NCI-H345 treated with DMSO at 0.1 percent for 48 hours (cell line): ENCODE measurements at regions not wholly inside any gene's neighbourhood (a gene's known extent, or its start where the extent isn't known, plus 50 kb on each side); places are given as distances from the start of the nearest gene placed in this dataset.
A peak's percentile ranks its signal among the peaks of the same experiment; 100 is the strongest.
"Not testable (repeated sequence)": the region's sequence is repeated elsewhere in the genome, so short reads cannot be mapped to it uniquely, and the experiment has no call there.

ENCODE experiments used
- DNase-seq: peaks from one replicate; lab custom pipeline; 2025; ENCODE audit not compliant: unreplicated experiment; lab: John Stamatoyannopoulos, UW

DNA sequence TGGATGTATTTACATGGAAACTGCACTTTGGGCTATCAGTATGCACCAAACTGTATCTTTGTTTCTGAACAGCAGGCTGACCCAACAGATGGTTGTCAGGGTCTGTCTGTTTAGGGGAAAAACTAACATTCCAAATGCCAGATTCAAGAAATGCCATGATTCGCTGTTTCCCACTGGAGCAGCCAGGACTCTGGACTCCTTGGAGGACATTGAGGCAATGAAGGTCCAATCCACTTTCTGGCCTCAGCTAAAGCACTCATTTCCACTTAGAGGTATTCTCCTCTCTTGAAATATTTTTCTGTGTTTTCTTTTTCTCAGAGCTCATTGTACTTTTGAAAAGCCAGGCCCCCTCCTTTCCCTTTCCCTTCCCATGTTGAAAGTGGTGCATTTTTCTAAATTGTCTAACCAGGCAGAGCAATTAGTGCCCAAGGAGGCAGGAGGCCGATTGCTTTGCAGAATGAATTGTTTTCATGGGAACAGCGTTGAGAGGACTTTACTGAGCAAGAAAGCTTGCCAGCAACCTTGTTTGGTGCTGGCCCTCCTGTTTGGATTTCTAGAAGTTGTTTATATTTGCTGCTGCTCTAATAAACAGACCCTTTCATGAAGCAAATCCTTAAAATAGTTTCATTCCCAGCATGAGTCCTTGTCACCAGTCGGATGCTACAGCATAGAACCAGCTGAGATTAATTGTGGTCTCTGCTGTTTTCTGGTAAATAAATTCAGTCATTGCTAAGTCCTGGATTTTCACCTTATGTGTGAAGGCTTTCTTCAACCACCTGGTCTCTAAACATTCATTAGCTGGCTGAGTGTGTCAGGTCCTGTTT lies 132.8 kb upstream of the TAF11L2 start:
- DNase-seq, result no peak

DNA sequence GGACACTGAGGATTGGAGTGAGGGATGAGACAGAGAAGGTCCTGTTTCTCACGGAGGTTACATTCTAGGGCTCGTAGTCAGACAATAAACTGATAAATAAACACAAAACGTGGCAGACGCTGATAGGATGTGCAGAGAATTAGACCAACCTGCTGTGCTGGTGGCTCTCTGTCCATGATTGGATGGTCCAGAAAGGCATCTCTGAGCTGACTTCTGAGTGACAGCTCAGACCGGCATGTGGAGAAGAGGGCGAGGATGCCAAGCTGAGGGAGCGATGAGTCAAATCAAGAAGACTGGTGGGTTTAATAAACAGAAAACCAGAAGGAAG lies 132.3 kb upstream of the TAF11L2 start:
- no peak for DNase-seq

DNA sequence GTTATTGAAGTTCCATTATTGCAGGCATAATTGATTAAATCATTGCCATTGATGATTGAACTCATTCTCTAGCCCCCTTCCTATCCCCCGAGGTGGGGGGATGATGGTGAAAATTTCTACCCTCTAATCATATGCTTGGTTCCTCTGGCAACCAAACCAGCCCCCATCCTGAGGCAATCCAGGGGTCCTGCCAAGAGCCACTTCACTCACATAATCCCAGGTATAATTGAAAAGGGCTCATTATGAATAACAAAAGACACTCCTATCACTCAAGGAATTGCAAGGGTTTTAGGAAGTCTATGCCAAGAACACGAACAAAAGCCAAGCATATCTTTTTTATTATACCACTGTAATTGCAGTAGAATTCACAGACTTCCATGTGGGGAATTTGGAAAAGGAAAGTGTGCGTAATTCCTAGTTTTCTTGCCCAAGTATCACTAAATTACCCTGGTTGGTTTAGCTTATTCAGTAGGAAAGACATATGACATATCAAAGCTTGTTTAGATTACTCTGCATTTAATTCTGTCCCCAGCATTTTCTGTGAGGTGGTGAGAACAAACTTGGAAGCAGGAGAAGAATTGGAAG lies 130.7 kb upstream of the TAF11L2 start:
- DNase-seq, result no peak

DNA sequence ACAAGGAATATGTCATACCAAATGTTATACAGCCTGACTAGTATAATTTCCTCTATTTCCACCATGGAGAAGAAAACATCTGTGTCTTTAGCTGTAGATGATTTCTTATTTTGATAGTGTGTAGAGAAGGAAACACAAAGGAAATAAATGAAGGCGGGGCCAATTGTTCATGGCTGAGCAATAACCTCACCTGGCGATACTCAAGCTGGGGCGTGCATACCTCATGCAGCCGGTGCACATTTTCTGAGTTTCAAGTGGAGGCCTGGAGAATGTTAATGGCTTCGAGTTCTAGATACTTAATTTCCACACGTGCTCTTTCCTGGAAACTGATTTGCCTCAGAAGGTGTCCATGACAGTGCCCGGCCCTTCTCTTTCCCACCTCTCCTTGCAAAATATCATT lies 127.4 kb upstream of the TAF11L2 start:
- no peak for DNase-seq

DNA sequence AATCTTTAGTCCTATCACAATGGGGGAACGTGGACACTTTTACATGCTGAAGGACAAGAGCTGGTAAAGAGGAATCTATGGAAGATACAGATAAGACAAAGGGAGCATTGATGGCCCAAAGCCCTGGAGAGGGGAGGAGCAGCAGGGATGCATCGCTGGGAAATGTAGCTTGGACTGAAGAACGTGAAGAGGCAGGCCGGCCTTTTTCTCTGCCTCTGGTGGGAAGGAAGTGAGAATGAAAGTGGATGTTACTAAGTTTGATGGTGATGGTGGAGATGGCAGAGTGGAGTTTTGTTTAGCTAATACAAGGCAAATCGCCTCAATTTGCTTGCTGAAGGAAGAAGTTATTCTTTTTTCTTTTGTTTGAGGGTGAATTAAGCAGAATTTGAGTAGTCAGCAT lies 124.6 kb upstream of the TAF11L2 start:
- no peak for DNase-seq

DNA sequence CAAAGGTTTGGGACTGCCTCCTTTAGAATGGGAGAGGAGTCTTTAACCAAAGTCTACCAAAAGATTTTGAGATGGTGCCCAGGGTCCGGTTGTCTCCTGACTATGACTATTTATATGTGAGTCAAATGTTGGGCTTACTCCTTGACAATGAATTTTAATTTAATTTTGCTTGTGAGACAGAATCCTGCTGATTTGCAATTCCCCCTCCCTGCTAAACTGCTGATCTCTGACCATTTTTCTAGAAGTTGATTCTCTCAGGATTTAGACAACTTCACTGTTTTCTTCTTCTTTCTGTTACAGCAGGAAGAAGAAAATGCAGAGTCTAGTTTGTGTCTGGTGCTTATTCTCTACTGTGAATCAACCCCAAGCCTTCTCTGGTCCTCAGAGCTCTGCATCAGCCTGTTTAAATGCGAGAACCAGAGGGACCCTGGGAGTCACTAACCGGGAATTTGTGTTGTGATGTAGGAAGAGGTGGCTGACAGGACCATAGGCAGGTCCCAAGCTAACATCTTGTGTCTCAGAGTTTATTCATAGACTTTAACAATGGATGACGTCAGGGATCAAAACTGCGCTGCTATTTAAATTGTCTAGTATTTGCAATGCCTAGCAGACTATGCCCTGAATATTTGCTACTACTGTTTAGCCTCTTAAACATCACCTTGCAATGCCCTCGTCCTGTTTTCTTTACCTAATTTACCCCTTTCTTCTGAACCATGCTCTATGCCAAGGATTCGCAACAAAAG lies 124.0 kb upstream of the TAF11L2 start:
- no peak for DNase-seq

DNA sequence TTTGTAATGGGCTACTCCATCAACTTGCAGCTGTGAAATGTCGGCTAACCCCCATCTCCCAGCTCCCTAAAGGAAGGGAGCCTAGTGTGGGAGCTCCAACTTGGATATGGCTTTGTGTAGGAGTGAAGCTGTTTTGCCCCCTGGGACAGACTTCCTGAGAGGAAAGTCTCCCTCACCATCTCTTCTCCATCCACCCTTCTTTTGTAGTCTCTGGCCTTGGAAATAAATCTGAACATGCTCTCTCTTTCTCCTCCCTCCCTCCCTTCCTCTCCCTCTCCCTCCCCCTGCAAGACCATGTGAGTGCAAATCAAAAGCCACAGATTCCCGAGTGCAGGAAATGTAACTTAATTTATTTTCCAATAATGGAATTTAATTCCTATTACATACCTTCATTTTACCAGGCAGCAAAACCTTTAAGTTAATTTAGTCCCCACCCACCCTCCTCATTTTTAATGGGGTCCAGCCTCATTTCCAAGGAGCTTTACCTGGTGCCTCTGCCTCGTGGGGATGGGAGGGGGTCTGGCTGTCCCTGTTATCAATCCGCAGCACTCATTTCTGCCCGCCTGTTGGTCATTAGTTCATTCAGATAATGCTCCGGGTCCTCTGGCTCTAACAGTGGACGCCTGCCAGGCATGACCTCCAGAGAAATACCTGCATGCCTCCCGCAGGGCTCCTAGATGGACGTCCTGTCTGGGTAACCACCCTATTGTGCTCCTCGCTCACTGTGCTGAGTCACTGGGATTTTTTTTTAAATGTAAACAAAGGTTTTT lies 122.9 kb upstream of the TAF11L2 start:
- DNase-seq, result no peak

DNA sequence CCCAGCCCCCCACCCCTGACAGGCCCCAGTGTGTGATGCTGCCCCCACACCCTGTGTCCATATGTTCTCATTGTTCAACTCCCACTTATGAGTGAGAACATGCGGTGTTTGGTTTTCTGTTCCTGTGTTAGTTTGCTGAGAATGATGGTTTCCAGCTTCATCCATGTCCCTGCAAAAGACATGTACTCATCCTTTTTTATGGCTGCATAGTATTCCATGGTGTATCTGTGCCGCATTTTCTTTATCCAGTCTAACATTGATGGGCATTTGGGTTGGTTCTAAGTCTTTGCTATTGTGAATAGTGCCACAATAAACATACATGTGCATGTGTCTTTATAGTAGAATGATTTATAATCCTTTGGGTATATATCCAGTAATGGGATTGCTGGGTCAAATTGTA lies 122.1 kb upstream of the TAF11L2 start:
- DNase-seq, result not testable (repeated sequence)

DNA sequence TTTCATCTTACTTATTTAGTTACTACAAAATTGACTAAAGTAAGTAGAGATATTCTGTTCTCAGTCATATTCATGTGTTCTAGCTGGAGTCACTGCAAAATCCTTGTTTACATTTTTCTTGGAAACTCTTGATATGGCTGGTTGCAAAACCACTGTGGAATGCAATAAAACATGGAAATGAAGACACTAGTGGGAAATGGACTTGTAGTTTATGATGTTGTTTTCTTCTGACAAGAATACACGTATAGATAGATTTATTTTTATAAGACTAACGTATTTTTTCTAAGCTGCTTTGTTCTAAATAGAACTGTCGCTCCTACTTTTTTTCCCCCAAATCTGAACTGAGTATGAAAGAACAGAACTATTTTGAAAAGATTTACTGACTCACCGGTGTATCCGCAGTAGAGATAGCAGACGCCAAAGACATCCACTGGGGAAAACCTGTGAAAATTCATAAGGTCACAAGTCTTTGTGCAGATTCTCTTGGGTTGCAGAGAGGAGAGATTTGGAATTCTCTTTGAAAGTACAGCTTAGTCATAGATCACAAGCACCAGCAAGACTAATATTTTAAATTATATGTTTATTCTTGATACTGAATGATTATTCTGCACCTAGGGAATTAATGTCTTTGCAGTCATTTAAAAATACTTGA lies 119.6 kb upstream of the TAF11L2 start:
- no peak for DNase-seq

DNA sequence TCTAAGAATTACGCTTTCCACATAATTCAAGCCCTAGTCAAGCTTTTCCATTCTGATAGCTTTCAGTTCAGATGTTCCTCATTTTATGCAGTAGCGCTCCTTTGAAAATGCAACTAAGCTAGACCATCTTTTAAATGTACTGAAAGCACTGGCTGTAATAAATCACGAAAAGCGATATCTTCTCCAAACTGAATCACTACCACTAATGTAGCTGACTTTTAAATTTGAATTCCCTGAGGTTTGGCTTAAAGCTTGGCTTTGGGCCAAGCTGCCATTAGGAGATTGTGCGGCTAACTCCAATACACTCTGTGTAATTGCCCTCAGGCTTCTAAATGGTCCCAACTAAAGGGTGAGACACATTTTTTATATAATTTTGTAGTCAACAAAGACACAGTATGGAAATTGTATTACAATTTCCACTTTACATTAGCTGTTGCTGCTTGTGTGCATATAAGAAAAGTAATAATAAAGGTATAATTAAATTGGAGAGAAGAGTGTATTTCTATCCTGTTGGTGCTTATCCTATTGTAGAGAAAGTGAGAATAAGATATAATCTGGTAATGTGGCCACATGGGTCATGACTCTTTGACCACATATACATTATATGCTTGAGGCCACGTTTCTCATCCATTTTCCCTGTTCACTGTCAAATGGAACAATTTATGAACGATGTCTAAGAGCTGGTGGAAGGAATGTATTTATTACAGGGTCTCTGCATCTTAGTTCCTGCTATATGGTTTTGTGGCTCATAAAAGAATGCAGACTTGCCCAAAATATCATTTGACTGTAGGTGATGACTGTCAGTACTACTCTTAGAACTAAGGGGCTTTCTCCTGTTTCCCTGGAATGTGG lies 118.7 kb upstream of the TAF11L2 start:
- DNase-seq, result peak; percentile 35

DNA sequence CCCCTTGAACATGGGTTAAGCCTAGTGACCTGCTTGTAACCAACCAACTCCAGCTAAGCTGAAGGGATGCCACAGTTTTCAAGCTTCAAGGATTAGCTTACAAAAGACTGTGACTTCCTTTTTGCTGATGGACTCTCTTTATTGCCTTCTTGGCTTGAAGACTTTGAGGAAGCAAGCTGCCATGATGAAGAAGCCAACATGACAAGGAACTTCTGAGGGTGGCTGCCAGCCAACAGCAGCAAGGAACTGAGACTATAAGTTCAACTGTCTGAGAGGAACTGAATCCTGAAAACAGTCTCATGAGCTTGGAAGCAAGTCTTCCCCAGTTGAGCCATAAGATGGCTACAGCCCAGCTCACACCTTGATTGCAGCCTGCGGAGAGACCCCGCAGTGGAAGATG lies 116.1 kb upstream of the TAF11L2 start:
- no peak for DNase-seq

DNA sequence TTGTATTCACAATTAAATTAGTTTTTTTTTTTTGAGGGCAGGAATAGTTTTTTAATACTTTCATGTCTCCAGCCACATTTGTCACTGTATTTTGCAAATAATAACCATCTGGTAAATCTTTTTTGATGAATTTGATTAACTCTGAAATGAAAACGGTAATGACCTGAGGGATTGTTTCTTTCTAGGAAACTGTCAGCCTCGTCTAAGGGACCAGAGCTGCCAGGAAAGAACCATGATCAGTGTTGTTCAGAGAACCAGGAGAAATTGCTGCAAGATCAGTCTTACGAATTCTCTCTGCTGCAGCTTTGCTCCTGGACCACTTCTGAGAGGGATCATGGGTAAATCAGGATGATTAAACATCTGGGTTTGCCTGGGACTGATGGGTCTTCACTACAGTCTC lies 114.5 kb upstream of the TAF11L2 start:
- DNase-seq, result no peak

DNA sequence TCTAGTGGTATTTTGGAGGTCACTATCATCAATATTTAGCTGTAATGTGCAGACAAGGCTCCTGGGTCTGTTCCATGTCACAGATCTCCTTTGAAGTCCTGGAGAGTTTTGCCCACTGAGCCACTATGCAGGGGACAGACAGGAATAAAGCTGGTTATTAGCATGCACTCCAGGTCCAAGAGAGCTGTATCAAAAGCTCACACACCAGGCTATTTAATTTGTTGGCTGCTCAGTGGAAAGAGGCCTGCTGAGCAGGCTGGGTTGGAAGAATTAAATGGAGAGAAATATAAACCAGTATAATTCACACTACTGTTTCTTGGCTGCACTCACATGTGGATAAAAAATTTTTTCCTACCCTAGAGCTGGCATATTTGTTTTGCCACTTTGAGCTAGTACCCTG lies 113.8 kb upstream of the TAF11L2 start:
- no peak for DNase-seq

DNA sequence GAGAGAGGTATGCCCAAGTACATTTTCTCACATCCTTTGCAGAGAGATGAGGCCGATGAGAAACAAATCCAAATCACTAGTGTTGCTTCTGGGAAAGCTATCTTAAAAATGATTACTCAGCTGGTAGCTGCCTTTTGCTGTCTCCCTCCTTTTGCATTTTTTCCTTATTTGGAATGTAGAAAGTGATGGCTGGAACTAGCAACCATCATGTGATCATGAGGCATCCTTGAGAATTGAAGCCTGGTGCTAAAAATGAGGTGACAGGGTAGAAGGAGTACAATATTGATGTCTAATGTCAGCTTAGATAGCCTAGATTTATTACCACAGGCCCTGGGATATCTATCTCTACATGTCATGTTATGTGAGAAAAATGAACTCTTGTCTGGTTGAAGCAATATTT lies 109.3 kb upstream of the TAF11L2 start:
- DNase-seq, result no peak

DNA sequence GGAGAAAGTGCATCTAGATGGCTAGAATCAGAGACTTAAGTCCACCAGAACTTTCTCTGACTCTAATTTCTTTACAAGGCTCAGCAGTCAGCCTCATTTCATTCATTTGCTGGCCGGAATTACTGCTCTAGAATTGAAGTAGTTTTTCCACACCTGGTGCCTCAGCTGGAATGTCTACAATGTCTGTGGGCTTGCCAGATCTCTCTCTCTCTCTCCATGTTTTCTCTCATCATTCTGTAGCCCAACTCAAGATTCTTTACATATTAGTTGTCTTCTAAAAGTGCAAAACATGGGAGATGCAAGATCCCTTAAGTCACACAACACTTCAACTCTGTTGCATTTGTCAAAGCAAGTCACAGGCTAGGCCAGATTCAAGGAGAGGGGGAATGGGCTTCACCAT lies 103.9 kb upstream of the TAF11L2 start:
- DNase-seq, result no peak

DNA sequence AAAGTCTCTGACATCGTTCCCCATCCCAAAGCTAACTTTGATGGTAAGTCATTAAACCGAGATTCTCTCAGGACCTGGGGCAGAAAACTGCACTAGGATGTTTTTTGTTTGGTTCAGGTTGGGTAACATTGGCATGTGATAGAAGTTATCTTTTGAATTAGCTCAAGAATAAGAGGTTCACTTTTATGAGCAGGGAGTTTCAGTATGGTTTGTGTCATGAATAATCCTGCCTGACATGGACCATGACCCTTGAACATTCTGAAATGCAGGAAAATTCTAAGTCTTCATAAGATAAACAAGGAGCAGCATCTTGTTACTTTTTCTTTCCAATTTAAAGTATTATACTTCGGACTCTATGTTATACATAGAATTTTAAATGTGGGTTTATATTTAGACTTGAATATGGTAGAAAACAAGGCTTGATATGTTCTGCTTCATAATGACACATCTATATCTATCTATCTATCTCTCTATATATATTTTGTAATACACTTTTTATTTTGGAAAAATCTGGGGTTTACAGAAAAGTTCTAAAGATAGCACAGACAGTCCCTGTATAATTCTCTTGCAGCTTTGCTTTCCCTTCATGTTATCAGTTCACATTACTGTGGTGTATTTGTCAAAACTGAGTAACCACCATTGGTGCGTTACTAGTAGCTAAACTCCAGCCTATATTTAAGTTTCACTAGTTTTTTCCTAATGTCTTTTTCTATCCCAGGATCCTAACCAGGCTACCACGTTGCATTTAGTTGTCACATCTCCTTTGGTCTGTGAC lies 102.7 kb upstream of the TAF11L2 start:
- no peak for DNase-seq

DNA sequence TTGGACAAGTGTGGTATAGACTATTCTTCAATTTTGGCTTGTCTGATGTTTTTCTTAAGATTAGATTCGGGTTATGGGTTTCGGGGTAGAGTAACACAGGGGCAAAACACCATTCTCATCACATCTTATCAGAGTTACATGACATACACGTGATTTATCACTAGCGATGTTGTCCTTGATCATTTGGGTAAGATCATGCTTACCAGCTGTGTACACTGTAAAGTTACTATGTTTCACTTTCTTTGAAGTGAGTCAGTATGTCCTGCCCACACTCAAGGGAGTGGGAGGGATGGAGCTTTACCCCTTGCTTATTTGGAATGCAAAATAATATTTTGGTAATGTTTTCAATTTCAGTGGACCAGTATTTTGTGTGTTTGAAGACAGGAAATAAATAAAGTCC lies 101.8 kb upstream of the TAF11L2 start:
- DNase-seq, result no peak

DNA sequence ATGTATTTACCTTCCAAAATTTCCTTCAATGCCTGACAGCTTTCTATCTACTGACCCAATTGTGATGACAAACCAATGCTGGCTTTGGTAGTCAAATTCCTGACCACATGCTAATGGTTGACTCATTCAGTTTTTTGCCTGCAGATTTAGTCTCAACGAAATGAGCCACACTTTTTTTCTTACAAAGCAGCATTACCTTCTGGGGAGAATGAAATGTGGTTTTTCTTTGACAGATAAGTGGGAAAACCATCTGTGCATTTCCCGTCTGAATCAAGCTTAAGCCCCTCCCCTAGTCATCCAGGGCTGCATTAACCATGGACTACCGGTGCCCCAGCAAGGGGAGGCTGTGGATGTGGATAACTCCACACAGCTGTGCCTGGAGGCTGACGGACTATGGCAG lies 99.6 kb upstream of the TAF11L2 start:
- no peak for DNase-seq
